ENCODE measurements at regions not wholly inside any gene's neighbourhood (a gene's known extent, or its start where the extent isn't known, plus 50 kb on each side); places are given as distances from the start of the nearest gene placed in this dataset.

DNA sequence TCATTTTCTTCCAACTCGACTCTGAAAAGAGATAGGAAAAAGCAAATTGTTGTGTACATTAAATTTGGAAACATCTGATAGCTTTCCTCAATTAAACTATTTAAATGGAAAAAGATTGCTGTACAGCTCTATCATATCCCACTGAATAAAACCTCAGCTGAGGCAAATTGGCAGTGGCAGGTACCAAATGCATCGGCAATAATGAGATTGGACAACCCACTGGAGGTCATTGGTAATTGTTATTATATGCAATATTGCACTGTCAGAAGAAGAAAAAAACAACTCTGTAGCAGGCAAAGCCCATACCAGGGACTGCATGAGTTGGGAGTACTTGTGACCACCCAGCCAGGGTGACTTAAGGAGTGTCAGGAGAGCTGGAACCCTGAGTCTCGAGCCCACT, 291.6 kb upstream of the SKOR2 start:
- H3K4me1 Mint-ChIP-seq (ENCODE audit: low read depth): no peaks in the 10 kb centered on the region
- H3K36me3 Mint-ChIP-seq (ENCODE audit: low read depth): no peaks in the 10 kb centered on the region
- no peak overlapping the region for H3K4me3 Mint-ChIP-seq
- H3K27me3 Mint-ChIP-seq (ENCODE audit: low read depth): no peaks in the 10 kb centered on the region
- no peaks in the 10 kb centered on the region for H3K9me3 Mint-ChIP-seq
- H3K27ac Mint-ChIP-seq: no peak overlapping the region

DNA sequence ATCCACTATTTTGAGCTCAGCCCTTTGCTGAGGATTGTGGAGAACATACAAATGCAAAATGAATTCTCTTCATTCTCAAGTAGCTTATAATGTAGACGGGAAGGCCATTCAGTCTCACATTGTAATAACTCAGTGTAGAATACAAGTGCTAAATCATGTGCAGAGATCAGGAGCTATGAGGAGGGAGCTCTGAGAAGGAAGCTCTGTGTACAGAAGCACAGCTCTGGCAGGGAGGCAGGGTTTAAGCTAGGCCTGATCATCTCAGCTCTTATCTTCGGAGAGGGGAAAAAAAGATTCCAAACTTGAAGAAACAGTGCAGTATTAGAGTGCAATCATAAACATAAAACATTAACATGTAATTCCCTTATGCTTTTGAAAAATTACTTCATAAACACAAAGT, 291.1 kb upstream of the SKOR2 start:
- no peaks in the 10 kb centered on the region for H3K36me3 Mint-ChIP-seq (ENCODE audit: low read depth)
- no peaks in the 10 kb centered on the region for H3K27me3 Mint-ChIP-seq (ENCODE audit: low read depth)
- no peak overlapping the region for H3K27ac Mint-ChIP-seq
- H3K4me3 Mint-ChIP-seq: no peak overlapping the region
- H3K4me1 Mint-ChIP-seq (ENCODE audit: low read depth): no peaks in the 10 kb centered on the region
- no peaks in the 10 kb centered on the region for H3K9me3 Mint-ChIP-seq

DNA sequence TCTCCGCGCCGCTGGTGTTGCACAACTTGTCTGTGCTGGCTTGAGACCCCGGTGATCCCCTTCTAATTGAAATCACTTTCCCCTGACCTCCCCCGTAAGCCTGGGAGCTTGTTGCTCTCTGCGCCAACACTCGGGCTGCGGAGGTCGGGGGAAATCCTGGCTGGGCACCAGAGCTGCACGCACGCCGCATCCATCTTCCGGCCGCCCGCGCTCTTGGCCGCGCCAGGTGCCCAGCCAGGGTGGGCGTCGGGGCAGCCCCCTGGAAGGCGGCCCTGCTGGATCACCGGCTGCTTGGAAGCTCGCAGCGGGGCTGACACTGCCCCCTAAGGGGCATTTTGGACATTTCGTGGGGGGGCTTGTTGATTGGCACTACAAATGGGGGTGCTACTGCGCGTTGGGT, 280.3 kb upstream of the SKOR2 start:
- H3K36me3 Mint-ChIP-seq (ENCODE audit: low read depth): no peaks in the 10 kb centered on the region
- peaks cover 25% of the 10 kb centered on the region for H3K27me3 Mint-ChIP-seq (ENCODE audit: low read depth)
- H3K4me1 Mint-ChIP-seq (ENCODE audit: low read depth): no peaks in the 10 kb centered on the region
- no peaks in the 10 kb centered on the region for H3K9me3 Mint-ChIP-seq
- no peak overlapping the region for H3K27ac Mint-ChIP-seq
- H3K4me3 Mint-ChIP-seq: no peak overlapping the region

DNA sequence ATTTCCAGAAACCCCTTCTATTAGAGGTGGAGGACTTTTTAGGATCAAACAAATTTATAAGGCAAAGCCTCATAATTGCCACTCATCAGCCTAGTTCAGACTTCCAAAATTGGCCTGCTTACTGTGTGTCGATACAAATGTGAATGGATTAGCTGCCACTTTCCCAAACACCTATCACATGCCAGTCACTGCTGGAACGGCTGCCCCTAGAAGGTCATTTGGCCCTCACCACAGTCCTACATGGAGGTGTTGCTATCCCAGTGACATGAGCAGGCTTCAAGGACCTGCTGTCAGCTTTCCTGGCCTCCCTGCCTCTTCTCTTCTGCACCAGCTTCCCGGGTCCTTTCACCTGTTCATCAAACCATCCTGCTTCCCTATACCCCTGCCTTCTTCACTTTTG, 279.2 kb upstream of the SKOR2 start:
- no peaks in the 10 kb centered on the region for H3K9me3 Mint-ChIP-seq
- H3K4me3 Mint-ChIP-seq: no peak overlapping the region
- peaks cover 25% of the 10 kb centered on the region for H3K27me3 Mint-ChIP-seq (ENCODE audit: low read depth)
- H3K4me1 Mint-ChIP-seq (ENCODE audit: low read depth): no peaks in the 10 kb centered on the region
- H3K36me3 Mint-ChIP-seq (ENCODE audit: low read depth): no peaks in the 10 kb centered on the region
- H3K27ac Mint-ChIP-seq: no peak overlapping the region

DNA sequence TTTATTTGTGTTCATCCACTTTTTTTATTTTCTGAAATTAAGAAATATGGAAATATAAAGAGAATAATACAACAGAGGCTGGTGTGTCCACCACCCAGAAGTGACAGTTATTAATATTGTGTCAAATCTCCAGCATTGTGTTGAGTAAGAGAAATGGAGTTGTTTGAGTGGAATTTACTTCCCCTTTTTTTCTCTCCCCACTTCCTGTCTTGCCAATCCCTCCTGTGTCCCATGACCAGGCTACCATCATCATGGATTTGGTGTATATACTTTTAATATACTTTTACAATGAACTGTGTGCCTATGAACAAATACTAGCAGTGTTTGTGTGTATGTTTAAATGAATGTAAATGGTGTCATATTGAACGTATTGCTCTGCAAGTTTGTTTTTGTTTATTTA, 276.9 kb upstream of the SKOR2 start:
- no peak overlapping the region for H3K4me3 Mint-ChIP-seq
- no peaks in the 10 kb centered on the region for H3K36me3 Mint-ChIP-seq (ENCODE audit: low read depth)
- H3K9me3 Mint-ChIP-seq: no peaks in the 10 kb centered on the region
- no peaks in the 10 kb centered on the region for H3K4me1 Mint-ChIP-seq (ENCODE audit: low read depth)
- no peak overlapping the region for H3K27ac Mint-ChIP-seq
- H3K27me3 Mint-ChIP-seq (ENCODE audit: low read depth): peaks cover 28% of the 10 kb centered on the region

DNA sequence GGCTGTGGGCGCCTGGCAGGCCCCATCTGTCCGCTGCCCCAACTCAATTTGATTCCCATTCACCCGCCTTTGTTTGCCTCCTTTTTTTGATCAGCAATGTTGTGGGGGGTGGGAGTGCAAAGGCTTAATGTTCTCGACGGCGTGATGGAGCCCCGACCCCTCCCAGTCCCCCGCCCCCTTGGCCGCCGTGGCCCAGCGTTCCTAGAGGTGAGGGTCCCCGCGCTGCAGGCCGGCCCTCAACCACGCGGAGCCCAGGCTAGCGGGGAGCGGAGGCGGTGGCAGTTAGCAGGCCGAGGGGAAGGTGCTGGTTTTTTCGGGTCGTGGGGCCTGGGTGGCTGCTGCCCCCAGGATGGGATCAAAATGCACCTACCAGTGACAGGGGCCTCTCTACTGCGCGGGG, 274.7 kb upstream of the SKOR2 start:
- Mint-ChIP-seq H3K9me3 (no peaks in the 10 kb centered on the region), H3K4me1 (ENCODE audit: low read depth) (no peaks in the 10 kb centered on the region), H3K27me3 (ENCODE audit: low read depth) (peaks cover 18% of the 10 kb centered on the region), H3K36me3 (ENCODE audit: low read depth) (no peaks in the 10 kb centered on the region), H3K4me3 (no peak overlapping the region), H3K27ac (no peak overlapping the region)

DNA sequence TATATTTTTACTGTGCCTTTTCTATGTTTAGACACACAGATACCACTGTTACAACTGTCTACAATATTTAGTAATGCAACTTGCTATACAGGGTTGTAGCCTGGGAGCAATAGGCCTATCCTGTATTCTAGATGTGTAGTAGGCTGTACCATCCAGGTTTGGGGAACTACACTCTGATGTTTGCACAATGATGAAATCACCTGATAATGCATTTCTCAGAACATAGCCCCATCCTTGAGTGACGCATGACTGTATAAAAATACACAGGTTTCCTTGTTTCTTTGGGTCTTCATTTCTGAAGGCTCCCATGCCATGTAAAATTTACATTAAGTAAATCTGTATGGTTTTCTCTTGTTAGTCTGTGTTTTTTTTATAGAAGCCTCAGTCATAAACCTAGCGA, 270.9 kb upstream of the SKOR2 start:
- Mint-ChIP-seq H3K36me3 (ENCODE audit: low read depth) (no peaks in the 10 kb centered on the region), H3K4me3 (no peak overlapping the region), H3K27ac (no peak overlapping the region), H3K27me3 (ENCODE audit: low read depth) (peaks cover 6% of the 10 kb centered on the region), H3K9me3 (no peaks in the 10 kb centered on the region), H3K4me1 (ENCODE audit: low read depth) (no peaks in the 10 kb centered on the region)

DNA sequence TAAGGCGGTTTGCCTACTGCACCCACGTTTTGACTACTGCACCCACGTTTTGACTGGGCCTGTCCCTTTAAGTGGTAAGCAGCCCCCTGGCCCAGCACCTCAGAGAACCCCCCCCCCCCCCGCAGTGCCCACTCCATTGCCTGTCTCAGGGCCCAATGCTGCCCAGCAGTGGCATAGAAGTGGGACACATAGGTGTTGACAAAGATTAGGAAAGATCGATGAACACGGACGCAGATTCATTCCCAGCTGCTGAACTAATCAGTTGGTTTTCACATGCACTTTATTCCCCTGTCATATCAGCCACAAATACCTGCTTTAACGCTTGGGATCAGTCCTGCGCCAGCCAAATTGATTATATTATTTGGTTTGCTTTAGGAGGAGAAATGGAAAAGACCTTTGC, 268.8 kb upstream of the SKOR2 start:
- peaks cover 9% of the 10 kb centered on the region for H3K27me3 Mint-ChIP-seq (ENCODE audit: low read depth)
- no peaks in the 10 kb centered on the region for H3K9me3 Mint-ChIP-seq
- H3K4me3 Mint-ChIP-seq: no peak overlapping the region
- H3K36me3 Mint-ChIP-seq (ENCODE audit: low read depth): no peaks in the 10 kb centered on the region
- no peaks in the 10 kb centered on the region for H3K4me1 Mint-ChIP-seq (ENCODE audit: low read depth)
- H3K27ac Mint-ChIP-seq: no peak overlapping the region

DNA sequence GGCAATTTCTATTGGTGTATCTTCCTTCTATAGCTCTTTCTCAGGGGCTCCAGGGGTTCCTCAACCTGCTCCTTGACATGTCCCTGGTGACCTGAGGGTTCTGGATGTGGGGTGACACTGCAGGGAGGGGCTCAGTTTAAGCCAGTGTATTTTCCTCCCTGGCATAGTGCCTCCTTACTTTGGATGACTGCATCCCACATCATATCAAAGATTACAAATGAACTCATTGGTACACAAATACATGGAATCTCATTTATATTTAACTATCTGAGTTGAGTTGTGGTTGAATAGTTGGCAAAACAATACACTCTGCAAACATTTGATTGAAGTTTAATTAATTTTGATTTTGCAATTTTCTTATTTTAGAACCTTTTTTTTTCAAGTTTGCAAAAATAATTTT, 268.2 kb upstream of the SKOR2 start:
- Mint-ChIP-seq H3K27me3 (ENCODE audit: low read depth) (peaks cover 9% of the 10 kb centered on the region), H3K36me3 (ENCODE audit: low read depth) (no peaks in the 10 kb centered on the region), H3K4me1 (ENCODE audit: low read depth) (no peaks in the 10 kb centered on the region), H3K4me3 (no peak overlapping the region), H3K27ac (no peak overlapping the region), H3K9me3 (no peaks in the 10 kb centered on the region)

DNA sequence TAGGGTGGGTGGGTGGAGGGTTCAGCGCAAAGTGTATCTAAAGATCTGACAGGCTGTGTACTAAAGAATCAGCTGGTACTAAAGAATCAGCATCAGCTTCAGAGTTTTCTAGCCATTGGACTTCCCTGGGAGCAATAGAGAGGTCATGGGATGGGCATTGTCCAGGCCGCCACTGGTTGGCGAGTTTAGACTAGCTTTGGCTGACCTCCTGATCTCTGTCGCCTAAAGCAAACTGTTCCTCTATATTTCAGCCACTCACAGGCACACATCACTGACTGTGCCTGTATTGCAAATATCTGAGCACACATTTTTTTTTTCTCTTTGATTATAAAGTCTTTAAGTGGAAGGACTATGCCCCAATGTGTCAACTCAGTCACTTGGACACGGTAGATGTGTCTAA, 267.8 kb upstream of the SKOR2 start:
- Mint-ChIP-seq H3K4me3 (no peak overlapping the region), H3K27ac (no peak overlapping the region), H3K9me3 (no peaks in the 10 kb centered on the region), H3K27me3 (ENCODE audit: low read depth) (peaks cover 9% of the 10 kb centered on the region), H3K36me3 (ENCODE audit: low read depth) (no peaks in the 10 kb centered on the region), H3K4me1 (ENCODE audit: low read depth) (no peaks in the 10 kb centered on the region)

DNA sequence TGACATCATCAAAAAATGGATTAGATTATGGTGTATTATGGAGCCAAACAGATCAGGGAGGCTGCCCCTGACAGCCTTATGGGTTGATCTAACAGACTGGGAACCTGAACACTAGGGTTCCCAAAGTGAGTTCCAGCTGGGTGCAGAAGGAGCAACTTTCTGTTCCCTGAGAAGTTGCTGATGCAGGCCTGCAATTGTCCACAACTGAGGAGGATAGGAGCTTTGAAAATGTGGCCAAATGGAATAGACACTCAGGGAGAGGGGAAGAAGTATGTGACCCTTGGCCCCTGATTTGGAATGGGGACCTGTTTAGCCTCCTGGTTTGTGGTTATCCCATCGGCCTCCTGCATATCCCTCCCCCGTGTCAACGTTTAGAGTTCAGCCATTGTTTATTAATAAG, 262.2 kb upstream of the SKOR2 start:
- H3K27ac Mint-ChIP-seq: no peak overlapping the region
- peaks cover 5% of the 10 kb centered on the region for H3K27me3 Mint-ChIP-seq (ENCODE audit: low read depth)
- H3K36me3 Mint-ChIP-seq (ENCODE audit: low read depth): no peaks in the 10 kb centered on the region
- H3K4me1 Mint-ChIP-seq (ENCODE audit: low read depth): no peaks in the 10 kb centered on the region
- no peaks in the 10 kb centered on the region for H3K9me3 Mint-ChIP-seq
- H3K4me3 Mint-ChIP-seq: no peak overlapping the region

DNA sequence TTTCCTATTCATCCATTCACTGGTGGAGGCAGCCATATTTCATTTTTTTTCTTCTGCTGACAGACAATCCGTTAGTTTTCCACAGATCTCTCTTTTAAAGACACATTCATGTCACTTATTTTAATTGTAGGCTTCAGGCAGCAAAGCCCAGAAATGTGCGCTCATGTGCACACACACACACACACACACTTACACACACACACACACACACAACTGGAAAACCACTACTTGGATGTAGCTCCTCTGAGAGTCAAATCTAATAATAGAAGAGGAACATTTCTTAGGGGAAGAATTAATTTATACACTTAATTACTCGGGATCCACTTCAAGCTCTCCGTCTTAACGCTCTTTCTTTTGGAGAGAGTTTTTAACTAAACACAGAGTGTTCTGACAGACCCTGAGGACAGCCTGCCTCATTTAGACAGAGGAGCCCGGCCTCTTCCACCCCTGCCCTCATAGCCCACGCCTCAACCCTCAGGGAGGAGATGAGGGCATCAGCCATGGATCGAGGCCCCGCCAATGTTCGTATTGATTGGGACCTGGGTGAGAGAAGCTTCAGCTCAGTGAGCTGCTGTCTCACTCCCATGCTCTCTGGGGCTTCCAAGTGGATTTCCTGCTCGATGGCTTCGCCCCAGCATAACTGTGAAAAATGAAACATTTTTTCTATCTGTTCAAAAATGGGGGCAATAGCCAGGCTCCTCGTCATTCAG, 261.4 kb upstream of the SKOR2 start:
- Mint-ChIP-seq H3K27me3 (ENCODE audit: low read depth) (peaks cover 5% of the 10 kb centered on the region), H3K4me1 (ENCODE audit: low read depth) (no peaks in the 10 kb centered on the region), H3K9me3 (no peaks in the 10 kb centered on the region), H3K4me3 (no peak overlapping the region), H3K36me3 (ENCODE audit: low read depth) (no peaks in the 10 kb centered on the region), H3K27ac (no peak overlapping the region)

DNA sequence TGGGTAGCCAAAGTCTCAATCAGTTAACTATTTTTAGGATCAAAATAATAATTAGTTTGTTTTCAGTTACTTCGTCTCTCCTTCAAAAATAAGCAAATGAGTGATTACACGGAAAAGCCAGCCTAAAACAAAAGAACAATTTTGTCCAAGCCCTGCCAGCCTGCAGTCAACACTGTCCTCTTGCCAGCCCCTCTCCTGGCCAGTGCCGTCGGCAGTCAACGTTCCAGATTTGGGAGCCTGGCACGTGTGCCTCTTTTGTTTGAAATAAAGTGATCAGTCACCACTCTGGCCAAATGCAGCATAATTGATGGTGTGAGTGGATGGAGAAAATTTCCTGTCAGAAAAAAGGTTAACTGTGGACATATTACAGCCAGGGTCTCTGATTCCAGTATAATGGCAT, 260.6 kb upstream of the SKOR2 start:
- H3K4me1 Mint-ChIP-seq (ENCODE audit: low read depth): no peaks in the 10 kb centered on the region
- H3K27me3 Mint-ChIP-seq (ENCODE audit: low read depth): peaks cover 5% of the 10 kb centered on the region
- no peaks in the 10 kb centered on the region for H3K36me3 Mint-ChIP-seq (ENCODE audit: low read depth)
- H3K4me3 Mint-ChIP-seq: no peak overlapping the region
- no peaks in the 10 kb centered on the region for H3K9me3 Mint-ChIP-seq
- no peak overlapping the region for H3K27ac Mint-ChIP-seq

DNA sequence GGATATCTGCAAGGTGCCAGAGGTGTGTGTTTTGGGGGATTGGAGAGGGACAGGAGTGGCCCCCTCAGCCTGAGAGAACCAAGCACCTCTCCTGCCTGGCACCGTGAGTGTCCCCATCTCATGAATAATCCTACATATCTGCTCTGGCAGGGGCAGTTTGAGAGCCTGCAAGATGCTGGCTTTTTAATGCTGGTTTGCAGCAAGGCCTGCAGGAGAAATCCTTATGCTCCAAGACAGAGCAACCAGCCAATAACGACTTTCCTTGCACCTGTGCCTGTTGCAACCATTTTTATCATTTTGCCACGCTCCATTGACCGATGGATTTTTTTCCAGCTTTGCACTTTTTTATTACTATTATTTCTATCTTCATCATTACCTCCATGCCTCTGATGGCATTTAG, 259.4 kb upstream of the SKOR2 start:
- Mint-ChIP-seq H3K9me3 (no peaks in the 10 kb centered on the region), H3K4me1 (ENCODE audit: low read depth) (no peaks in the 10 kb centered on the region), H3K27me3 (ENCODE audit: low read depth) (peaks cover 5% of the 10 kb centered on the region), H3K36me3 (ENCODE audit: low read depth) (no peaks in the 10 kb centered on the region), H3K27ac (no peak overlapping the region), H3K4me3 (no peak overlapping the region)

DNA sequence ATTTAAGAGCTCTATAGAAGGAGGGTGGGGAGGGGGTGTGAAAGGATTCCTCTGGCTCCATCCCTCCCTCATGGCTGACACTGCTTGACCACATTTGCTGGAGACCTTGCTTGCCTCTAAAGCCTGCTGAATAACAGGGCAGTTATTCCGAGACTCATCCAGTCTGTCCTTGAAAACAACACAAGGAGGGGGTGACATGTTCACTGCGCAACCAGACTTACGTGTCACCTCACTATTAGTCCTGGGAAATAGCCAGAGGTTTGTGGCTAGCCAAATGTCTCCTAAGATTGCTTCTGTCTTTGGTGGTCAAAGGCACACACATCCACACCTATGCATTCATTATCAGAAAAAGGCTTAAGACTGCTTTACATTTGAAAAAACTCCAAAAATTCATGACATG, 256.2 kb upstream of the SKOR2 start:
- Mint-ChIP-seq H3K4me1 (ENCODE audit: low read depth) (no peaks in the 10 kb centered on the region), H3K27me3 (ENCODE audit: low read depth) (no peaks in the 10 kb centered on the region), H3K9me3 (no peaks in the 10 kb centered on the region)

DNA sequence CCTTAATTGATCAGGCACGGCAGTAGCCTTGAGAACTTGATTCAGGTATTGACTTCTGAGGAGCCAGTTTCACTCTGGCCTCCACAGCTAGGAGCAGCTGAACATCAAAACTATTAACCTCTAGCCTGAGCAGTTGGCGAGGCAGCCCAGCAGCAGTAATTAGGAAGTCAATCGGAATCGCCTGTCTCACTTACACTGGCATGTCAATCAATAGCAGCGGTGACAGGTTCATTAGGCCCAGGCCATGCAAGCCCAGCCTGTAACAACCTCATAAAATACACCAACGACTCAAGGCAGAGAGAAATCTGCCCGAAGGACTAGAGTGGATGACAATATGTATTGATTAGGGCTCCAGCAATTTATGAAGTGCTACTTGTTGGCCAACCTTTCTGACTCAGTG, 255.4 kb upstream of the SKOR2 start:
- Mint-ChIP-seq H3K27me3 (ENCODE audit: low read depth) (no peaks in the 10 kb centered on the region), H3K4me1 (ENCODE audit: low read depth) (no peaks in the 10 kb centered on the region), H3K36me3 (ENCODE audit: low read depth) (no peaks in the 10 kb centered on the region), H3K9me3 (no peaks in the 10 kb centered on the region), H3K27ac (no peak overlapping the region), H3K4me3 (no peak overlapping the region)

More for the DNA sequence above, 256.2 kb upstream of the SKOR2 start:
- no peak overlapping the region for H3K4me3 Mint-ChIP-seq
- H3K27ac Mint-ChIP-seq: no peak overlapping the region
- H3K36me3 Mint-ChIP-seq (ENCODE audit: low read depth): no peaks in the 10 kb centered on the region

Measured in T-helper 1 cell treated with Interleukin-12 subunit alpha and Interleukin-12 subunit beta and Interleukin-4 antibody, amounts not matched to agents 30 μg/mL and 1 μg/mL, for 36 hours (primary cell).